Liver (tissue), 7 donors: ENCODE measurements at regions not wholly inside any gene's neighbourhood (a gene's known extent, or its start where the extent isn't known, plus 50 kb on each side); places are given as distances from the start of the nearest gene placed in this dataset.

Experiments used
- DNase-seq: peaks from one replicate; pipeline ENCODE4 v3.0.0-alpha.2; 2017; ENCODE audit warnings: low spot score
- H3K27ac ChIP-seq, 2 donors: one replicate each; pipeline ENCODE4 v1.7.0; 2013; ENCODE audit warnings: inconsistent platforms in 2 of 2, low read length in 2 of 2, control low read depth in 1 of 2, low read depth in 1 of 2, mild to moderate bottlenecking in 1 of 2
- H3K27me3 ChIP-seq, 4 donors: one replicate each; pipeline versions ENCODE4 v1.6.1 to v1.7.0; 2013; ENCODE audit warnings: low read length in 3 of 4, inconsistent platforms in 1 of 4, mild to moderate bottlenecking in 1 of 4, moderate library complexity in 1 of 4; ENCODE audit not compliant: control insufficient read depth in 4 of 4, insufficient read depth in 4 of 4
- H3K36me3 ChIP-seq, 4 donors: one replicate each; pipeline versions ENCODE4 v1.6.1 to v1.7.0; 2013; ENCODE audit warnings: low read length in 3 of 4, mild to moderate bottlenecking in 3 of 4, low read depth in 1 of 4, moderate library complexity in 1 of 4; ENCODE audit not compliant: control insufficient read depth in 4 of 4, insufficient read depth in 3 of 4
- H3K4me1 ChIP-seq, 4 donors: one replicate each; pipeline versions ENCODE4 v1.6.1 to v1.7.0; 2013; ENCODE audit warnings: low read length in 3 of 4, mild to moderate bottlenecking in 3 of 4, moderate library complexity in 1 of 4; ENCODE audit not compliant: control insufficient read depth in 4 of 4, insufficient read depth in 4 of 4
- H3K4me3 ChIP-seq, 3 donors: one replicate each; pipeline versions ENCODE4 v1.6.1 to v1.7.0; 2013; ENCODE audit warnings: low read length in 3 of 3, control low read depth in 1 of 3, low read depth in 1 of 3, mild to moderate bottlenecking in 1 of 3
- H3K9ac ChIP-seq, 2 donors: one replicate each; pipeline ENCODE4 v1.7.0; 2013; ENCODE audit warnings: low read length in 2 of 2, mild to moderate bottlenecking in 2 of 2, moderate library complexity in 2 of 2, control low read depth in 1 of 2, low read depth in 1 of 2
- H3K9me3 ChIP-seq, 4 donors: one replicate each; pipeline versions ENCODE4 v1.6.1 to v1.7.0; 2013; ENCODE audit warnings: low read length in 3 of 4; ENCODE audit not compliant: control insufficient read depth in 4 of 4
- NR2F2 ChIP-seq: IDR thresholded peaks from 2 replicates; pipeline ENCODE4 v1.6.1; 2016; ENCODE audit warnings: antibody characterized with exemption
- REST ChIP-seq: IDR thresholded peaks from 2 replicates; pipeline ENCODE4 v1.6.1; 2016; ENCODE audit warnings: antibody characterized with exemption, mild to moderate bottlenecking
- ZBTB33 ChIP-seq: IDR thresholded peaks from 2 replicates; pipeline ENCODE4 v1.6.1; 2016; ENCODE audit warnings: antibody characterized with exemption
- whole genome bisulfite sequencing: extraction: QIAGEN DNeasy Blood & Tissue Kit; methylation state at CpG from one replicate; pipeline ENCODE4 v1.1.7; 2013; 5-methylcytosine and 5-hydroxymethylcytosine counted together
- donor health status: healthy.
- donor health status: healthy.
- donor health status: healthy.
- donor health status: healthy.

- no peaks in the 10 kb centered on the region for H3K4me1 ChIP-seq
- no peak for DNase-seq
These were observed 94.4 kb upstream of the ADRA2C start for GRCh38 chr4:3671571-3672464.

DNA sequence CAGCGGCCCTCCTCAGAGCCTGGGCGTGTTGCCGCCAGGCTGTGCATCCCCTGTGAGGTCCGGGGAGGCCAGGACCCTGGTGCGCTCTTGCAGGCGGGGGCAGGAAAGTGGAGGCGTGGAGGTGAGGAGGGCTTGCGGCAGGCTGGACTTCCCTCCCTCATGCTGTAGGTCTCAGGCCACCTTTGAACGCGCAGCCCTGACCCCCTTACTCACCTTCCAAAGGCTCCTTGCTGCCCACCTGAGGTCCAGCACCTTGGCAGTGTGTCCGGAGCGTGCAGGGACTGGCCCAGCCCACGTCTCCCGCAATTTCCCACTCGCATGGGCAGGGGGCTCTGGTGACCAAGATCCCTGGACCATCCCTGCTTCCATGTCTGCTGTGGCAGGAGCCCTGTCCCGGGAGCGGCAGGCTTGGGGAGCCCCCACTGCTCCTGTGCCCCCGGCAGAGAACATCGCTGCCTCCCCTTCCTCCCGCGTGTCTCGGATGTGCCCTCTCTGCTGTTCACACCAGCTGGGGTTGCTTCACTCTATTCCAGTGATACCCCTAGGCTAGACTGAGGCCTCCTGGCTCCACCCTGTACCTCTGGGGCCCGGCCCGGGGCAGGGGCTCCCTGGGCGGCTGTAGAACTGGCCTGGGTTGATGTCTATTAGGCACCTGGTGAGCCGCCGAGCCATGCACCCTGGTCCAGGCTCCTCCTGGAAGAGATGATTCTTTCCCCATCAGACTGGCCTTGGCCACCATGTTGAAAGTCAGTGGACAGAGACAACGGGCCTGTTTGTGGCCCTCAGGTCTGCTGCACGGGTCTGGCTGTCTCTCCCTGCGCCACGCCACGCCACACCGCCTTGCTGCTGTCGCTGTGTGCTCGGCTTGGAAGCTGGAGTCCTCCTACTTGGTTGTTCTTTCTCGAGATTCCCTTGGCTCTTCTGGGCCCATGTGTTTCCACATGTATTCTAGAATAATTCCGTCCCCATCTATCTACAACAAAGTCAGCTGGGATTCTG, 95.4 kb upstream of the ADRA2C start:
- DNase-seq = no peak

More at GRCh38 chr4:3671571-3672464, 94.4 kb upstream of the ADRA2C start:
- no peak overlapping the region for H3K9ac ChIP-seq
- 73% methylated on average over 12 of the region's 12 CpGs for WGBS
- H3K9me3 ChIP-seq = peaks cover 0 to 4% (median 1%) of the 10 kb centered on the region in 4 donors
- H3K27ac ChIP-seq = no peak overlapping the region
- TF ChIP-seq ZBTB33 (no peak), NR2F2 (no peak)
- no peak overlapping the region for H3K4me3 ChIP-seq
- no peaks in the 10 kb centered on the region for H3K36me3 ChIP-seq
- H3K27me3 ChIP-seq = peaks cover 0 to under 1% (median 0%) of the 10 kb centered on the region in 4 donors

More for the DNA sequence above, 95.4 kb upstream of the ADRA2C start:
- TF ChIP-seq REST = no peak
- H3K4me3 ChIP-seq = no peak overlapping the region
- 93% methylated on average over 37 of the region's 37 CpGs for WGBS
- no peaks in the 10 kb centered on the region for H3K36me3 ChIP-seq
- no peak overlapping the region for H3K27ac ChIP-seq
- no peaks in the 10 kb centered on the region for H3K27me3 ChIP-seq
- H3K9me3 ChIP-seq = peaks cover 0 to 4% (median 2%) of the 10 kb centered on the region in 4 donors
- H3K9ac ChIP-seq = no peak overlapping the region
- H3K4me1 ChIP-seq = no peaks in the 10 kb centered on the region
